ENCODE measurements at regions not wholly inside any gene's neighbourhood (a gene's known extent, or its start where the extent isn't known, plus 50 kb on each side); places are given as distances from the start of the nearest gene placed in this dataset.

- no peaks in the 10 kb centered on the region for H3K36me3 Mint-ChIP-seq
- H3K27ac ChIP-seq (ENCODE audit: low read length) = no peak overlapping the region
- no peak overlapping the region for H3K27ac Mint-ChIP-seq
- no peak for DNase-seq
- H3K4me3 Mint-ChIP-seq = no peak overlapping the region
- 86% methylated on average over 8 of the region's 11 CpGs for WGBS (ENCODE audit: insufficient coverage)
- no peaks in the 10 kb centered on the region for H3K36me3 ChIP-seq (ENCODE audit: control insufficient read depth, insufficient read depth, low read length)
- no peak for TF ChIP-seq CTCF (IDR thresholded peaks at IDR 0.05)
- no peaks in the 10 kb centered on the region for H3K9me3 ChIP-seq (ENCODE audit: control insufficient read depth, insufficient read depth, low read length)
- ATAC-seq = no peak
- no peaks in the 10 kb centered on the region for H3K4me1 Mint-ChIP-seq
- no peaks in the 10 kb centered on the region for H3K4me1 ChIP-seq (ENCODE audit: control insufficient read depth, insufficient read depth, low read length)
- H3K27me3 ChIP-seq (ENCODE audit: control insufficient read depth, insufficient read depth, low read length) = no peaks in the 10 kb centered on the region
- H3K4me3 ChIP-seq (ENCODE audit: low read length) = no peak overlapping the region
- no peaks in the 10 kb centered on the region for H3K9me3 Mint-ChIP-seq
- intact Hi-C loops (cut with micrococcal nuclease) = loop anchor here (10.0 kb wide), 1 partner anchor 641 kb away; no protein-coding TSS in a partner anchor
- H3K27me3 Mint-ChIP-seq (ENCODE audit: low read depth in 2 of 2) = no peaks in the 10 kb centered on the region
These were observed 176.2 kb upstream of the AHI1 start for GRCh38 chr6:135673501-135674309.

GRCh38 chr6:135675026-135675425 is 176.5 kb upstream of the PDE7B start:
- no peak overlapping the region for H3K27ac ChIP-seq (ENCODE audit: low read length)
- H3K4me3 ChIP-seq (ENCODE audit: low read length) = no peak overlapping the region
- intact Hi-C loops (cut with micrococcal nuclease) = loop anchor here (10.0 kb wide), 1 partner anchor 640 kb away; no protein-coding TSS in a partner anchor
- TF ChIP-seq CTCF (IDR thresholded peaks at IDR 0.05) = no peak
- no peaks in the 10 kb centered on the region for H3K27me3 Mint-ChIP-seq (ENCODE audit: low read depth in 2 of 2)
- ATAC-seq (no peak), DNase-seq (no peak)
- H3K36me3 ChIP-seq (ENCODE audit: control insufficient read depth, insufficient read depth, low read length) = no peaks in the 10 kb centered on the region
- H3K27me3 ChIP-seq (ENCODE audit: control insufficient read depth, insufficient read depth, low read length) = no peaks in the 10 kb centered on the region
- no peaks in the 10 kb centered on the region for H3K36me3 Mint-ChIP-seq
- no CpG with 5 or more reads among the region's 2 CpGs for WGBS (ENCODE audit: insufficient coverage)
- H3K9me3 Mint-ChIP-seq = no peaks in the 10 kb centered on the region
- H3K4me3 Mint-ChIP-seq = no peak overlapping the region
- no peak overlapping the region for H3K27ac Mint-ChIP-seq
- H3K4me1 Mint-ChIP-seq = no peaks in the 10 kb centered on the region
- no peaks in the 10 kb centered on the region for H3K4me1 ChIP-seq (ENCODE audit: control insufficient read depth, insufficient read depth, low read length)
- H3K9me3 ChIP-seq (ENCODE audit: control insufficient read depth, insufficient read depth, low read length) = no peaks in the 10 kb centered on the region

- H3K36me3 Mint-ChIP-seq = no peaks in the 10 kb centered on the region
- WGBS (ENCODE audit: insufficient coverage) = 0% methylated on average over 1 of the region's 1 CpG
- intact Hi-C loops (cut with micrococcal nuclease) = loop anchor here (1.0 to 10.0 kb wide), 3 partner anchors 233 to 639 kb away; no protein-coding TSS in a partner anchor
- Histone ChIP-seq H3K9me3 (ENCODE audit: control insufficient read depth, insufficient read depth, low read length) (no peaks in the 10 kb centered on the region), H3K27ac (ENCODE audit: low read length) (no peak overlapping the region), H3K4me1 (ENCODE audit: control insufficient read depth, insufficient read depth, low read length) (no peaks in the 10 kb centered on the region), H3K4me3 (ENCODE audit: low read length) (no peak overlapping the region), H3K36me3 (ENCODE audit: control insufficient read depth, insufficient read depth, low read length) (no peaks in the 10 kb centered on the region), H3K27me3 (ENCODE audit: control insufficient read depth, insufficient read depth, low read length) (no peaks in the 10 kb centered on the region)
- no peaks in the 10 kb centered on the region for H3K27me3 Mint-ChIP-seq (ENCODE audit: low read depth in 2 of 2)
- H3K4me1 Mint-ChIP-seq = no peaks in the 10 kb centered on the region
- H3K9me3 Mint-ChIP-seq = no peaks in the 10 kb centered on the region
- H3K27ac Mint-ChIP-seq = no peak overlapping the region
- no peak overlapping the region for H3K4me3 Mint-ChIP-seq
- TF ChIP-seq CTCF (IDR thresholded peaks at IDR 0.05) = peak; percentile 58
- DNase-seq = peak in 1 of 2 donors; percentile 80
- ATAC-seq = peak in 2 of 3 donors; percentile 70 to 74
These were observed 175.6 kb upstream of the PDE7B start for GRCh38 chr6:135675862-135676261.

All from natural killer cell (primary cell).